HUES48 (cell line): ENCODE measurements at regions not wholly inside any gene's neighbourhood (a gene's known extent, or its start where the extent isn't known, plus 50 kb on each side); places are given as distances from the start of the nearest gene placed in this dataset.

Experiments used
- H3K27ac ChIP-seq: one replicate; pipeline ENCODE4 v1.7.0; 2013; ENCODE audit warnings: low read depth, low read length, inconsistent platforms
- H3K27me3 ChIP-seq: 2 replicates; pipeline ENCODE4 v1.6.1; 2013; ENCODE audit warnings: mild to moderate bottlenecking, low read length; ENCODE audit not compliant: control insufficient read depth, insufficient read depth
- H3K36me3 ChIP-seq: 2 replicates; pipeline ENCODE4 v1.6.1; 2013; ENCODE audit warnings: low read length; ENCODE audit not compliant: control insufficient read depth, insufficient read depth
- H3K4me1 ChIP-seq: 2 replicates; pipeline ENCODE4 v1.6.1; 2013; ENCODE audit warnings: mild to moderate bottlenecking, low read length; ENCODE audit not compliant: control insufficient read depth, insufficient read depth
- H3K4me3 ChIP-seq: 2 replicates; pipeline ENCODE4 v1.5.1; 2013; ENCODE audit warnings: mild to moderate bottlenecking, low read depth, low read length
- H3K9ac ChIP-seq: 2 replicates; pipeline ENCODE4 v1.6.1; 2013; ENCODE audit warnings: mild to moderate bottlenecking, low read depth, low read length, moderate library complexity
- H3K9me3 ChIP-seq: 2 replicates; pipeline ENCODE4 v1.6.1; 2013; ENCODE audit warnings: low read length; ENCODE audit not compliant: control insufficient read depth, insufficient read depth

DNA sequence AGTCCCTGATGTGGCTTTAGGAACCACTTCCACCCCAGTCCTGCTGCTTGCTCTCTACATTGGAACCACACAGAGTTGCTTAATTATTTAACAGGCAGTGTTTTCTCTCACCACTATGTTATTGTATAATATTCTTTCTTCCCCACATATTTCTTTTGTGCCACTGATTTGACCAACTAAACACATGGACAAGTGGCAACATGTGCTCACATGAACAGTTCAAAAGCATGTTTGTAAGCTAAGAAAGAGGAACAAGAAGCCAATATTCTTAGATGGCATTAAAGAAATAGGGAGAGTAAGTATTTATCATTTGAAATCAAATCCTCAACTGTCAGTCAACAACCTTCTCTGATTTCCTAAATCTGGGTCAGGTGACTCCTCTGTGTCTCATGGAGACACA, 409.6 kb downstream of the FBXO15 start:
- no peak overlapping the region for H3K4me3 ChIP-seq
- H3K27ac ChIP-seq, result no peak overlapping the region
- no peaks in the 10 kb centered on the region for H3K9me3 ChIP-seq
- H3K27me3 ChIP-seq, result no peaks in the 10 kb centered on the region
- no peaks in the 10 kb centered on the region for H3K36me3 ChIP-seq
- peaks cover 19% of the 10 kb centered on the region; the same call in 1 of the 2 replicates for H3K4me1 ChIP-seq
- no peak overlapping the region for H3K9ac ChIP-seq

DNA sequence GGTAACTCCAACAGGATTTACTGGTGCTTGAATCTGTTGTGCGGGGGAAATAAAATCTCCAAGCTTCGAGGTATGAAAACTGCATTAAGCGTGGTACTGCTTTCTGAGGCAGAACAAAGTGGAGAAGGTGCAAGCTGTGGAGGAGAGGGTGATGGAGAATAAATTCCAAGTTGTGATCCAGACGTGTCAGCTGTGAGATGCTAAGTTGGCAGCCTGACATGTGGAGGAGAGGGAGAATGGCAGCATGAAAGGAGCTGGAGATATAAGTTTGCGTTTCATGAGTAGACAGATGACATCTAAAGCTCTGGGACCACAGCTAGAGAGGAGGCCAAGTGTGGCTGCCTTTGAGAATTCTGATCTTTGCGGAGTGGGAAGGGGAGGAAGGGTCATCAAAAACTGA, 411.8 kb downstream of the FBXO15 start:
- peaks cover under 1% of the 10 kb centered on the region; the same call in 1 of the 2 replicates for H3K4me1 ChIP-seq
- H3K27ac ChIP-seq, result no peak overlapping the region
- no peaks in the 10 kb centered on the region for H3K36me3 ChIP-seq
- H3K9me3 ChIP-seq, result no peaks in the 10 kb centered on the region
- H3K27me3 ChIP-seq, result no peaks in the 10 kb centered on the region
- no peak overlapping the region for H3K4me3 ChIP-seq
- H3K9ac ChIP-seq, result no peak overlapping the region

DNA sequence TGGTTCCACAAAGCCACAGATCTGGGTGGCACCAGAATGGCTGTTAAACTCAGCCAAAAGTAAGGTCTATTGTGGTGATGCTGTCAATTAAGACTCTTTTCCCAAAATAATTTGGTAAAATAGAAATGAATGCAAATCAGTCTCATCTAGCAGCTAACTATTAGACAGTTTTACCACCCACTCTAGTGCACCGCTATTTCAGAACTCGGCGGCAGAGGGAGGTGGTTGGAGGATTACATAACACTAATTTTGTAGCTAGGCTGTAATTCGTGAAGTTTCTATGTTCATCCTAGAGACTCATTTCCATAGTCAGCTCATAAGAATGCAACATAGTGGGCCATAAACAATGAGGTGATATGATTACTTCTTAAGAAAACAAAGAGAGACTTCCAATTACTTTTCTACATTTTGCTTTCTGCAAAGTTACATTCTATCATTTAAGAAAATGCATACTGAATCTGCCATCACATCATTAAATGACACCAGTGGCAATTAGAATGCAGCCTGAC, 413.8 kb downstream of the FBXO15 start:
- Histone ChIP-seq H3K27me3 (no peaks in the 10 kb centered on the region), H3K9ac (no peak overlapping the region), H3K9me3 (no peaks in the 10 kb centered on the region), H3K27ac (no peak overlapping the region), H3K36me3 (no peaks in the 10 kb centered on the region), H3K4me3 (no peak overlapping the region), H3K4me1 (no peaks in the 10 kb centered on the region)

DNA sequence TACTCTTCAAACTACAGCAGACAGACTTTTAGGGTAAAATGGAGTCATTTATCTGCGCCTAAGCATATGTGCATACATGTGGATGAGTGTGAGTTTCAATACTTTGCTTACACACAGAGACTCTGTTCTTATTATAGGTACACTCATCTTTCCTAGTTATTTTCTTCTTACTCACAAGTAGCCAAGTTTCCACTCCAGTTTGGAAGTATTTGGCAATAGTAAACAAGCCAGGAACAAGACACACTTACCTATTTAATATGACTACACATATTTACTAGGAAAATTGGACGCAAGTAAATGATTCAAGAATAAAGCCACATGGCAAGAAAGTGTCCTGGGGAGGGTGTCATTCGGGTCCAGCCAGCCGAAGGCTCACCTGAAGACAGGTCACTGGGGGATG, 414.3 kb downstream of the FBXO15 start:
- Histone ChIP-seq H3K27me3 (no peaks in the 10 kb centered on the region), H3K27ac (no peak overlapping the region), H3K36me3 (no peaks in the 10 kb centered on the region), H3K9me3 (no peaks in the 10 kb centered on the region), H3K9ac (no peak overlapping the region), H3K4me3 (no peak overlapping the region), H3K4me1 (no peaks in the 10 kb centered on the region)

DNA sequence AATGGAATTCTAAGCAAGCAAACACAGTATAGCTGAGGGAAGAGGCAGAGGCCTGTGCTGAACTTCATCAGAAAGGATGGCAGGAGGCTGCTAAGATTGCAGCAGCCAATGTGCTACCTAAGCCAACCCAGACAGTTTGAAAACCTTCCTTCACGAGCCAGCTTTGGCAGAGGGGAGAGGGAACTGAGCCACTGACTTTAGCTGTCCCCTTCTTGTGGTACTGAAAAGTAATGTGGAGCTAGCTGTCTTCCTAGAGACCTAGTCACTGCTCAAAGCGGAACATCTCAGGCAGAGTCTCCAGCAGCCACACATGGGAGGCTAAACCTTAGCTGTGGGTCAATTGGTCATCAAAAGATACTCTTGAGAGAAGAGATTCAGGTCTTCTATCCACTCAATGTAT, 419.0 kb downstream of the FBXO15 start:
- Histone ChIP-seq H3K9ac (no peak overlapping the region), H3K27me3 (no peaks in the 10 kb centered on the region), H3K27ac (no peak overlapping the region), H3K4me1 (no peaks in the 10 kb centered on the region), H3K9me3 (no peaks in the 10 kb centered on the region), H3K4me3 (no peak overlapping the region), H3K36me3 (no peaks in the 10 kb centered on the region)

DNA sequence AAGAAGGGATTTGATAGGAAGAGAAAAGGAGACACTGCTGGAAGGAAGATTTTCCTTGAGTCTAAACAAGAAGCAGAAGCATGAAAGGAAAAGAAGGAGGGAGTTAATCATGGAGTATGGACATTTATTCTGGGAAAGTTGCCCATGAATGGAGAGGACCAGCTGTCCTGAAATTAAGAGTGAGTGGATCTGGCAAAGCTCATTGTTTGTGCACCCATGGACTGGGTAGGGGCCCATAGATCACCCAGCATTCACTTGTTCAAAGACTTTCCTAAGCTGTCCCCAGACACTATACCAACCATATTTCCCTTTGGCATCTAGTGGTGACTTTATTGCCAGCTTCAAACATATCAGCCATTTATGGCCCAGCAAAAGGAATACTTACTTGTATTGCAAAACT, 422.7 kb downstream of the FBXO15 start:
- Histone ChIP-seq H3K27ac (no peak overlapping the region), H3K4me3 (no peak overlapping the region), H3K36me3 (no peaks in the 10 kb centered on the region), H3K9me3 (no peaks in the 10 kb centered on the region), H3K9ac (no peak overlapping the region), H3K4me1 (no peaks in the 10 kb centered on the region), H3K27me3 (no peaks in the 10 kb centered on the region)

DNA sequence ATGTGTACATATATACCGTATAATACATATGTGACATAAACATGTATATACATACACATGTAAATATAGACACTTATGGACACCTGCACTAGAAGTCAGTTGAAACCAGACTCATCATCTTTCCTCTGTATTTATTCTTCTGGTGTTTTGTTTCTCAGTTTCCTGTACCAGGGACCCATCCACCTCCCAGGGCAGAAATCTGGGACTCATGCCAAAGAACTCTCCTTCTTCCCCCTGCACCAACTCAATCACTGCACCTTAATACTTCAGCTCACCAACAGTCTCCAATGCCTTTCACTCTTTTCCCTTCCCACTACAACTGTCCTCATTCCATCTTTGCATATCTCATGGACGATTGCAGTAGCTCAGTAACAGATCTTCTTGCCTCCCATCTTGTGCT, 428.0 kb downstream of the FBXO15 start:
- no peak overlapping the region for H3K27ac ChIP-seq
- no peak overlapping the region for H3K9ac ChIP-seq
- H3K4me1 ChIP-seq, result no peaks in the 10 kb centered on the region
- no peaks in the 10 kb centered on the region for H3K9me3 ChIP-seq
- no peak overlapping the region for H3K4me3 ChIP-seq
- H3K27me3 ChIP-seq, result no peaks in the 10 kb centered on the region
- H3K36me3 ChIP-seq, result no peaks in the 10 kb centered on the region

DNA sequence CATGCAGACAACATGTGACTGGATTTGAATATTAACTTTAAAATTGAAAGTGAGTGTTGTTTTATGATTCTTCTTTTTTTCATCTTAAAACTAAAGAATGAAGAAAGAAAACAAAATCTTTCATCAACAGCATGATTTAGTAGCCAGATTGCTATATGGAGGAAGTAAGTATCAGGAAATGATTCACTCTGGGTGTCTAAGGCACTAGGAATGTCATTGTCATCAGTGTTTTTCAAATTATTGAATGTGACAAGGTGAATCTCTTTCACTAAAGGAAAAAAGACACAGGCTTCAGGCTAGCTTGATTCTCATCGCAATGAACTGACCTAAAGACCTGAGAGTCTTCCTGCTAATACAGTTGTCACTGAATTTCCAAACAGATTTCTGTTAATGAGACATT, 430.1 kb downstream of the FBXO15 start:
- no peaks in the 10 kb centered on the region for H3K9me3 ChIP-seq
- no peaks in the 10 kb centered on the region for H3K36me3 ChIP-seq
- H3K4me3 ChIP-seq, result no peak overlapping the region
- H3K4me1 ChIP-seq, result no peaks in the 10 kb centered on the region
- H3K27ac ChIP-seq, result no peak overlapping the region
- no peaks in the 10 kb centered on the region for H3K27me3 ChIP-seq
- H3K9ac ChIP-seq, result no peak overlapping the region

DNA sequence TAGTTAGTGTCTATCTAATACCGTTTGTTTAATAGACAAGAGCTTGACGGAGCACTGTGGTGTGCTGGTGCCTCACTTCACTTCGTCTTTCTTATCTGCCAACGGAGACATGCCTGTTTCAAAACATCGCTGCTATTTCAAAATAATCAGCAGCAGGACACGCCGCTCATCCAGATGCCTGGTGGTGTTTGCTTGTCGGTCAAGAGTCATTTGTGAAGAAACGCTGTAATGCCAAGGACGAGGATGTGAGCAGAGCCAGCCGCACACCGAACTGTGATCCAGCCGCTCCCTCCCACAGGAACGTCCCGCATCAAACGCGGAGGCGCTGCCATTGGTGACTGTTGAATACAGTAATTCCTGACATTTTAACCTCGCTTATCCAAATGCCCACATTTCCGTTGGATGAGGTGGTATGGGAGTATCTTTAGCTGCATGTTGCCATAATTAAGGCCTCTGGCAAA, 432.4 kb downstream of the FBXO15 start:
- no peaks in the 10 kb centered on the region for H3K36me3 ChIP-seq
- H3K9ac ChIP-seq, result no peak overlapping the region
- H3K27ac ChIP-seq, result no peak overlapping the region
- no peaks in the 10 kb centered on the region for H3K4me1 ChIP-seq
- H3K27me3 ChIP-seq, result no peaks in the 10 kb centered on the region
- no peaks in the 10 kb centered on the region for H3K9me3 ChIP-seq
- no peak overlapping the region for H3K4me3 ChIP-seq

DNA sequence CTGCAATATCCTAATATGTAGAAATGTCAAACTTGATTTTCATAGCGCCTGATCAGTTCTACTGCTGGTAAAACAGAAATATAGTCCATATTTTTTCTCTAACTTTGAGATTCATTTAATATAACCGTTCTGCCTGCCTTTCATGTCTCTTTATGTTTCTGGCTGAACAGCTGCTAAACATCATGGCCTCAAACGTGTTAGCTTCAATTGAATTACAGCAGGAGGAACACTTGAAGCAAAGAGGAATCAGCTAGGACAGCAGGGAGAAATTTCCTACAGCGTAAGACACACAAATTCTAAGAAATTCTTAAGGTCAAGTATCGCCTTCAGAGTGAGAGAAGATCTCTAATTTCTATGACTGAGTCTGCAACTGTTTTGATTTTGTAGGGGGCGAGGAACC, 433.2 kb downstream of the FBXO15 start:
- Histone ChIP-seq H3K9ac (no peak overlapping the region), H3K27me3 (no peaks in the 10 kb centered on the region), H3K36me3 (no peaks in the 10 kb centered on the region), H3K4me1 (no peaks in the 10 kb centered on the region), H3K27ac (no peak overlapping the region), H3K9me3 (no peaks in the 10 kb centered on the region), H3K4me3 (no peak overlapping the region)

DNA sequence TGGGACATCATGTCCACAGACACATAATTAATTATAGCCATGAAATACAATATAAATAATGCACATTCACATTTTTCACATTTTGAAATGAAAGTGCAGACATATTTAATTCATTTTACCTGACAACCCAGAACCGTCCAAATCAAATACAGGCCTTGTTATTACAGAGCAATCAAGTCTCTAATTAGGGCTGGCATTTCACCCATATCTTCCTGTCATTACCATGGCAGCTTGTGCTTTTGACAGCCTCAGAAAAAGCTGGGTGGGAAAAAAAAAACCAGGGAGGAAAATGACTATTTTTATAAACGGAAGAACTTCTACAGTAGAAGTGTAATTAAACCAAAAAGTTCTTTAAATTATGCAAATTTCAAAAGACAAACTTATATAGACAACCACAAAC, 436.4 kb downstream of the FBXO15 start:
- Histone ChIP-seq H3K27ac (no peak overlapping the region), H3K4me1 (no peaks in the 10 kb centered on the region), H3K27me3 (no peaks in the 10 kb centered on the region), H3K4me3 (no peak overlapping the region), H3K36me3 (no peaks in the 10 kb centered on the region), H3K9me3 (no peaks in the 10 kb centered on the region), H3K9ac (no peak overlapping the region)

DNA sequence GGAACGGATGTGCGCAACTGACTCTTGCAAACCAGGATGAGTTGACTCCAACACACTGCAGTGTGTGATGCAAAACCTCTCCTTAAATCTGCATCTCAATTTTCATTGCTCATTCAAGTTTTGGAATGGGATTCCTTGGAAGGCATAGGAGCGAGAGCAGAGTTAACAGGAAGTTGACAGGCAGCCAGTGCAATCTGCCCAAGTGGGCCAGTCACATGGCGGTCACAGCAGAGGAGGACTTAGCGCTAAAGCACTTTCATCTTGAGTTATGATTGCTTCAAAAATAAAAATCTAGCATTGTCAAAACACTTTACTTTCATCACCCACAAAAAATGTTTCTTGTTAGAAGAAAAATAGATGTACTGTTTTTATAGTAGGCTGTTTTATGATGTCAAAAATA, 439.0 kb downstream of the FBXO15 start:
- H3K9me3 ChIP-seq, result no peaks in the 10 kb centered on the region
- no peaks in the 10 kb centered on the region for H3K4me1 ChIP-seq
- no peak overlapping the region for H3K9ac ChIP-seq
- H3K27ac ChIP-seq, result no peak overlapping the region
- H3K27me3 ChIP-seq, result no peaks in the 10 kb centered on the region
- no peak overlapping the region for H3K4me3 ChIP-seq
- no peaks in the 10 kb centered on the region for H3K36me3 ChIP-seq
